ENCODE measurements at regions not wholly inside any gene's neighbourhood (a gene's known extent, or its start where the extent isn't known, plus 50 kb on each side); places are given as distances from the start of the nearest gene placed in this dataset.

GRCh38 chr5:138661991-138662434, 86.8 kb upstream of the HSPA9 start:
- no peak for TF ChIP-seq POLR2A (IDR thresholded peaks at IDR 0.05; ENCODE audit: low read depth)
- TF ChIP-seq CTCF (IDR thresholded peaks at IDR 0.05): no peak
- no peak for TF ChIP-seq EP300 (IDR thresholded peaks at IDR 0.05)
- TF ChIP-seq POLR2AphosphoS5 (IDR thresholded peaks at IDR 0.05): no peak
- no peak for DNase-seq (ENCODE audit: extremely low spot score)
- Histone ChIP-seq H3K36me3 (no peaks in the 10 kb centered on the region), H3K9me3 (no peaks in the 10 kb centered on the region), H3K4me3 (no peak overlapping the region), H3K27ac (replicated peaks in 1 of 4) (no peak overlapping the region), H3K27me3 (no peaks in the 10 kb centered on the region), H3K4me1 (peaks cover 0 to 13% (median 5%) of the 10 kb centered on the region in 4 donors)
- 52% methylated on average over 5 of the region's 5 CpGs for WGBS
- intact Hi-C loops (cut with DNase I): no loop called here

GRCh38 chr5:138661291-138661960, 86.2 kb upstream of the HSPA9 start:
- peaks cover 0 to 13% (median 5%) of the 10 kb centered on the region in 4 donors for H3K4me1 ChIP-seq
- no peak for TF ChIP-seq EP300 (IDR thresholded peaks at IDR 0.05)
- TF ChIP-seq CTCF (IDR thresholded peaks at IDR 0.05): no peak
- no peak for TF ChIP-seq POLR2A (IDR thresholded peaks at IDR 0.05; ENCODE audit: low read depth)
- TF ChIP-seq POLR2AphosphoS5 (IDR thresholded peaks at IDR 0.05): no peak
- no peaks in the 10 kb centered on the region for H3K27me3 ChIP-seq
- 93% methylated on average over 17 of the region's 19 CpGs for WGBS
- H3K36me3 ChIP-seq: no peaks in the 10 kb centered on the region
- intact Hi-C loops (cut with DNase I): no loop called here
- DNase-seq (ENCODE audit: extremely low spot score): no peak
- no peaks in the 10 kb centered on the region for H3K9me3 ChIP-seq
- no peak overlapping the region for H3K27ac ChIP-seq (replicated peaks in 1 of 4)
- H3K4me3 ChIP-seq: no peak overlapping the region

GRCh38 chr5:138660051-138660572, 84.9 kb upstream of the HSPA9 start:
- H3K9me3 ChIP-seq: no peaks in the 10 kb centered on the region
- no peak overlapping the region for H3K4me3 ChIP-seq
- H3K27me3 ChIP-seq: no peaks in the 10 kb centered on the region
- DNase-seq (ENCODE audit: extremely low spot score): no peak
- 67% methylated on average over 4 of the region's 4 CpGs for WGBS
- intact Hi-C loops (cut with DNase I): no loop called here
- H3K4me1 ChIP-seq: peaks cover 0 to 8% (median 3%) of the 10 kb centered on the region in 4 donors
- H3K27ac ChIP-seq (replicated peaks in 1 of 4): no peak overlapping the region
- TF ChIP-seq POLR2A (IDR thresholded peaks at IDR 0.05; ENCODE audit: low read depth) (no peak), CTCF (IDR thresholded peaks at IDR 0.05) (no peak), POLR2AphosphoS5 (IDR thresholded peaks at IDR 0.05) (no peak), EP300 (IDR thresholded peaks at IDR 0.05) (no peak)
- no peaks in the 10 kb centered on the region for H3K36me3 ChIP-seq

- H3K4me1 ChIP-seq: peaks cover 0 to 6% (median 3%) of the 10 kb centered on the region in 4 donors
- no peak overlapping the region for H3K27ac ChIP-seq (replicated peaks in 1 of 4)
- DNase-seq (ENCODE audit: extremely low spot score): no peak
- no peak for TF ChIP-seq EP300 (IDR thresholded peaks at IDR 0.05)
- WGBS: 76% methylated on average over 3 of the region's 3 CpGs
- H3K4me3 ChIP-seq: no peak overlapping the region
- H3K36me3 ChIP-seq: no peaks in the 10 kb centered on the region
- no peaks in the 10 kb centered on the region for H3K9me3 ChIP-seq
- intact Hi-C loops (cut with DNase I): no loop called here
- no peaks in the 10 kb centered on the region for H3K27me3 ChIP-seq
Measured at GRCh38 chr5:138659561-138659960, 84.4 kb upstream of the HSPA9 start.

GRCh38 chr5:138659121-138659520, 83.9 kb upstream of the HSPA9 start:
- H3K27me3 ChIP-seq: no peaks in the 10 kb centered on the region
- no peak overlapping the region for H3K27ac ChIP-seq (replicated peaks in 1 of 4)
- H3K36me3 ChIP-seq: no peaks in the 10 kb centered on the region
- peaks cover 0 to 6% (median 3%) of the 10 kb centered on the region in 4 donors for H3K4me1 ChIP-seq
- DNase-seq (ENCODE audit: extremely low spot score): no peak
- WGBS: 87% methylated on average over 3 of the region's 3 CpGs
- intact Hi-C loops (cut with DNase I): no loop called here
- H3K4me3 ChIP-seq: no peak overlapping the region
- TF ChIP-seq CTCF (IDR thresholded peaks at IDR 0.05): no peak
- TF ChIP-seq POLR2AphosphoS5 (IDR thresholded peaks at IDR 0.05): no peak
- no peak for TF ChIP-seq EP300 (IDR thresholded peaks at IDR 0.05)
- TF ChIP-seq POLR2A (IDR thresholded peaks at IDR 0.05; ENCODE audit: low read depth): no peak
- H3K9me3 ChIP-seq: no peaks in the 10 kb centered on the region
